Loucy (cell line): ENCODE measurements at regions not wholly inside any gene's neighbourhood (a gene's known extent, or its start where the extent isn't known, plus 50 kb on each side); places are given as distances from the start of the nearest gene placed in this dataset.

ENCODE experiments used
- EZH2phosphoT487 ChIP-seq: fragments of 200-600 bp; IDR thresholded peaks from 2 replicates; pipeline ENCODE4 v1.6.1; 2018; ENCODE audit warnings: antibody characterized with exemption, mild to moderate bottlenecking, moderate library complexity, borderline replicate concordance
- TF ChIP-seq, protein P1 (sequence below): fragments of 200-600 bp; sonication (generic); conservative IDR thresholded peaks from 2 replicates; pipeline ENCODE4 v1.5.1; 2014; ENCODE audit warnings: mild to moderate bottlenecking, antibody characterized with exemption, low read length

DNA sequence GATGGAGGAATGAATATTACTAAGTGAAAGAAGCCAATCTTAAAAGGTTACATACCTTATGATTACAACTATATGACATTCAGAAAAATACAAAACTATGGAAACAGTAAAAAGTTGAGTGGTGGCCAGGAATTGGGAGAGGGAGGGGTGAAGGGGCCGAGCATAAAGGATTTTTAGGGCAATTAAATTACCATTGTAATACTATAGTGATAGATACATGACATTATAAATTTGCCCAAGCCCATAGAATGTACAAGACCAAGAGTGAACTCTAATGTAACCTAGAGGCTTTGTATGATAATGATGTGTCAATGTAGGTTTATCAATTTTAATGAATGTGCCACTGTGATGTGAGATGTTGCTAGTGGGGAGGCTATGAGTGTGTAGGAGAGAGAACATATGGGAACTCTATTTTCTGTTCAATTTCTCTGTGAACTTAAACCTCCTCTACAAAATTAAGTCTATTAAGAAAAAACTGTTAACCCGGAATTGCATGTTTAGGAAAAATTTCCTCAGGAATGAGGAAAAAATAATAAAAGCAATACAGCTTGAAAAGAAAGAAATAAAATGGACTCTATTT is 541.9 kb upstream of the UBE2E2 start:
- TF ChIP-seq, protein P1, sequence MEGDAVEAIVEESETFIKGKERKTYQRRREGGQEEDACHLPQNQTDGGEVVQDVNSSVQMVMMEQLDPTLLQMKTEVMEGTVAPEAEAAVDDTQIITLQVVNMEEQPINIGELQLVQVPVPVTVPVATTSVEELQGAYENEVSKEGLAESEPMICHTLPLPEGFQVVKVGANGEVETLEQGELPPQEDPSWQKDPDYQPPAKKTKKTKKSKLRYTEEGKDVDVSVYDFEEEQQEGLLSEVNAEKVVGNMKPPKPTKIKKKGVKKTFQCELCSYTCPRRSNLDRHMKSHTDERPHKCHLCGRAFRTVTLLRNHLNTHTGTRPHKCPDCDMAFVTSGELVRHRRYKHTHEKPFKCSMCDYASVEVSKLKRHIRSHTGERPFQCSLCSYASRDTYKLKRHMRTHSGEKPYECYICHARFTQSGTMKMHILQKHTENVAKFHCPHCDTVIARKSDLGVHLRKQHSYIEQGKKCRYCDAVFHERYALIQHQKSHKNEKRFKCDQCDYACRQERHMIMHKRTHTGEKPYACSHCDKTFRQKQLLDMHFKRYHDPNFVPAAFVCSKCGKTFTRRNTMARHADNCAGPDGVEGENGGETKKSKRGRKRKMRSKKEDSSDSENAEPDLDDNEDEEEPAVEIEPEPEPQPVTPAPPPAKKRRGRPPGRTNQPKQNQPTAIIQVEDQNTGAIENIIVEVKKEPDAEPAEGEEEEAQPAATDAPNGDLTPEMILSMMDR = no peak
- TF ChIP-seq EZH2phosphoT487 = no peak
